GM18498 (cell line): ENCODE measurements at regions not wholly inside any gene's neighbourhood (a gene's known extent, or its start where the extent isn't known, plus 50 kb on each side); places are given as distances from the start of the nearest gene placed in this dataset.
"Not testable (repeated sequence)": the region's sequence is repeated elsewhere in the genome, so short reads cannot be mapped to it uniquely, and the experiment has no call there.

Source experiments
- ATAC-seq: cut with Tn5 transposase; IDR thresholded peaks from one replicate; pipeline ENCODE4 v1.9.1; 2021; ENCODE audit warnings: mild to moderate bottlenecking, moderate library complexity; ENCODE audit not compliant: unreplicated experiment

DNA sequence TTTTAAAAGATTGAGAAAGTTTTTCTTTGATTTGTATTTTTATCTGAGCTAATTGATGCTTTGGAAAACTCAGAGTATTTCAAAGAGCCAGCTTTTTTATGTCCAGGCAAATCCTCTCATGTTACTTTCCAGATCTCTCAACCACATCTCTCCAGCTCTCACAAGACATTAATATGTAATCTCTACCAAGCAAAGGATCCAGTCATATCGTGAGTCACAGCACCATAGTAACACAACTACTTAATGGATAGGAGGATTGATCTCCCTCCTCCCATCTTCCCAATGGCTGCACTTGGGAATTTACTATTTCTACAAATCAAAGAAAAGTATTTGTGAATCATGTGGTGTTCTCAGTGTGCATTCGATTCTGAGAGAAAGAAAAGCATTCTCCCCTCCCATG, 63.3 kb downstream of the POU4F1 start:
- ATAC-seq = no peak

DNA sequence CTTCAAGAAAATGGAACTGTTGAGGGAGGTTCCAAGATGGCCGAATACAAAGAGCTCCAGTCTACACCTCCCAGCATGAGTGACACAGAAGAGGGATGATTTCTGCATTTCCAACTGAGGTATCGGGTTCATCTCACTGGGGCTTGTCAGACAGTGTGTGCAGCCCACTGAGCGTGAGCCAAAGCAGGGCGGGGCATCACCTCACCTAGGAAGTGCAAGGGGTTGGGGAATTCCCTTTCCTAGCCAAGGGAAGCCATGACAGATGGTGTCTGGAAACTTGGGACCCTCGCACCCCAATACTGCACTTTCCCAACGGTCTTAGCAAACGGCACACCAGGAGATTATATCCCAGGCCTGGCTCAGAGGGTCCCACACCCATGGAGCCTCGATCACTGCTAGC, 77.3 kb downstream of the POU4F1 start:
- not testable (repeated sequence) for ATAC-seq

DNA sequence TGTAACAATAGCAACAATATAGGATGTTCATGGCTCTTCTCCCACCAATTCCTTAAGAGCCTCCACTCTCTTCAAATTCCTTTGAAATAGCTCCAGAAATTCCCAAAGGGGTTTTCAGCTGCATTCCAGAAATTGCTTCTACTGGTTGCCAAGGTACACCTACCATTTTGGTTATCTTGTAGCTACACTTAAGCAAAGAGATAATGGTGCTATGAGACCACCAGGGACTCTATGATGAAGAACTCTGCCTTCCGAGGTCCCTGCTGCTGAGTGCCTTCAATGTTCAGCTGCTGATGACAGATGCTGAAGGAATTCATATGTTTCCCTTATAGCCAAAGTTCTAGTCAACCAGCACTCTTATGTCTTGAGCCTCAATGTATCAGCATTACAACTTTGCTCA, 78.4 kb downstream of the POU4F1 start:
- no peak for ATAC-seq

- ATAC-seq = no peak
These were observed 82.3 kb downstream of the POU4F1 start for GRCh38 chr13:78521091-78521490.

DNA sequence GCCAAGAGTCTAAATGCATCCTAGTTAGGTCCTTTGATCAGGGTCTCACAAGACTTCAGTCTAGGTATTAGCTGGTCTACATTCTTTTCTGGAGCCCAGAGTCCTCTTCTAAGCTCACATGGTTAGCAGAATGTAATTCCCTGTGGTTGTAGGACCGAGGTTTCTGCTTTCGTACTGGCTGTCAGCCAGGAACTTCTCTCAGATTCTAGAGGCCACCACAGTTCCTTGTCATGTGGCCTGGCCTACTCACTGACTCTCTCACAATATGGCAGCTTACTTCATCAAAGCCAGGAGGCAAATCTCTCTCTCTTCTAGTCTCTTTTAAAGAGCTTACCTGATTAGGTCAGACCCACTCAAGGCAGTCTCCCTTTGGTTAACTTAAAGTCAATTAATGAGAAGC, 82.9 kb downstream of the POU4F1 start:
- ATAC-seq = no peak

- not testable (repeated sequence) for ATAC-seq
These were observed 84.9 kb downstream of the POU4F1 start for GRCh38 chr13:78518482-78518881.

- no peak for ATAC-seq
These were observed 103.5 kb downstream of the POU4F1 start for GRCh38 chr13:78499802-78500201.

DNA sequence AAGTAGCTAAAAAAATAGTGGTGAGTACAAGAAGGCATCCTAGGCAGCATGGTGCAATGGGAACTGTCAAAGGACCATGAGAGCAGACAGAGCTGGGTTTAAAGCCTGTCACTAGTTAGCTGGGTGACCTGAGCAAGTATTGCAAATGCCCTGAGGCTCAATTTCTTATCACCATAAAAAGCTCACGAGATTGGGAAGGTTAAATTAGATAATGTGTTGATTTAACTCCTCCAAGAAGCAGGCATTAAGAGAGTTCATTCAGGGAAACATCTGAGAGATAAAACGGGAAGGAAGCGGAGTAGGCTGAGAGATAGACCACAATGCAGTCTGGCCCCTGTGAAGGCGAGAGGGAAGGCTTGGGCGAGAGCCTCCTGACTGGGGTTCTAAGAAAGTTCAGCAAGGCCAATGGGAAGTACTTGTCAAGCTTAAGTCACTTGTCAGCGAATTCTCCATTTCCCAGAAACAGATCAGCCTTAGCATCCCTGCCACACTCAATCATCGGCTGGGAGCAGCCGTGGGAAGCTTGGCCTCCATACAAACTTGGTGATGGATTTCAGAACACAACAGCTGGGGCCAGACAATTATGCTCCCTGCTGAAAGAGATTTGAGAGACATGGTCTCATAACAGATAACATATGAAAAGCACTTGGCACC, 105.5 kb downstream of the POU4F1 start:
- no peak for ATAC-seq

DNA sequence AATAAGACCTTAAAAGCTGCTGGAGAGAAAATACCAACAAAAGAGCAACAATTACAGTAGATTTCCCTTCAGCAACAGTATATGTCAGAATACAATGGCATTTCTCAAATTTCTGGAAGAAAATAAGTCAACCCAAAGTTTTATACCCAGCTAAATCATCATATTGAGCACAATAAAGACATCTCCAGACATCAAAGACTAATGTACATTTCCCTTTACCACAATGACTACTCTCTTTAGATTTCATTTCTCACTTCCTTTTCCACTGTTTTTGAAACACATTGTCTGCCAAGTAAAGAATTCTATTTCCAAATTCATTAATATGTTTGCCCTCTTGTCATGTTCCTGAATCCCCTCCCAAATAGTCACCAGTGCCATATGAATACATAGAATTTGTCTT, 111.4 kb downstream of the POU4F1 start:
- ATAC-seq = no peak

DNA sequence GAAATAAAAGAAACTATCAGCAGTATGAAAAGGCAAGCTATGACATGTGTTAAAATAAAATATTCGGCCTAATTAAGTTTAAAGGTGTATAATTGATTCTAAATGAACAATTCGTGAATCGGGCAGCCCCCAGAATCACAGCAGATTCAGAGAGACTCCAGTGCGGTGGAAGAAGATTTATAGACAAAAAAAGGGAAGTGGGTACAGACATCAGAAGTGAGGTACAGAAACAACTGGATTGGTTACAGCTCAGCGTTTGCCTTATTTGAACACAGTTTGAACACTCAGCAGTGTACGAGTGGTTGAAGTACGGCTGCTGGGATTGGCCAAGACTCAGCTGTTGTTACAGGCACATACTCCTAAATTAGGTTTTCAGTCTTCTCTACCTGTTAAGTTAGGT, 113.1 kb downstream of the POU4F1 start:
- ATAC-seq = not testable (repeated sequence)

- ATAC-seq = no peak
These were observed 115.6 kb downstream of the POU4F1 start for GRCh38 chr13:78487707-78488106.

DNA sequence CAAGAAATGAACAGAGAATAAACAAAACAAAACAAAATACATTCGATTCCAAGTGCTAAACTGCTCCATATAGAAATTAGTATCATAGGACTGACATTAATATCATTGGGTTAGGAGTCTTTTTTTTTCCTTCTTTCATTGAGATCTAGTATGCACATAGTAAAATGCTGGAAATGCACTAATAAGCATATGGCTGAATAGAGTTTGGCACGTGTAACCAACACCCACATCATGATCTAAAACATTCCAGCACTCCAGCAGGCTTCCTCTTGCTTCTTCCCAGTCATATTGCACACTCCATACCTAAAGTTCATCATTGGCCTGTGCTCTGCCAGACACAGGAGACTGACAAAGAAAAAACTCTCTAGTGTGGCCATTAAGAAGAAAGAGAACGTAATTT, 117.5 kb downstream of the POU4F1 start:
- ATAC-seq = no peak

- no peak for ATAC-seq
These were observed 125.2 kb downstream of the POU4F1 start for GRCh38 chr13:78478183-78478582.

- peak; percentile 52 for ATAC-seq
These were observed 126.4 kb downstream of the POU4F1 start for GRCh38 chr13:78476910-78477309.

DNA sequence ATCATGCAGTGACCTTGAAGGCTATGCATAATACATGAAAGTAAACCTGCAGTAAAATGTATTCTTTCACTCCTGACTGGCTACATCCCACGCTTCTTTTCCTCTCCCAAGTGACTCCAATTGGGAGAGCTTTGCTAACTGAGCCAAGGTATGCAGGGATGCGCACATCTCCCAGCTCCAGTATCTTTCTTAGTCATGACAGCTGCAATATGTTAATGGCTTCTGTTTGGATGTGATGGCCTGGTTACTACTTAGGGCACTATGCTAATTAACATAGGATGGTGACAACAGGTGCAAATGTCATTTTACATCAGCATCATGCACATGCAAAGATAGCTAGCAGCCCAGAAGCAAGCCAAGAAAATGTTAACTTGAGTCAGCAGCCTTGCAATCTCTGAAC, 134.7 kb downstream of the POU4F1 start:
- ATAC-seq = no peak

DNA sequence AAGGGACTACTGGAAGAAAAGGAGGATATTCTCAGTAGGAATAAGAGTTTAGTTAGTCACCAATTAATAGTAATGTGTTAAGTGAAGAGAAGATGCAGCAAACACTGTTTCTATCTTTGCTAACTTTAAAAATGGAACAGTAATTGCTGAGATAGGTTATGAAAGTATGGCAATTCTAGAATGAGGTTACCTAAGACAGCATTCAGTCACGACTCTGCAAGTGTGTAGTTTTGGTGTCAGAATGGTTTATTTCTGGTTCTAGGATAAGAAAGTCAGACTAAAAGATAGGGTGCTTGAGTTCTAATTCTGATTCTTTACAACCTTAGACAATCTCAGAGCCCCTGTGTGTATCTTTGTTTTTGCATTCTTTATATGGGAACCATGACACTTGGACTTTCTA, 138.1 kb downstream of the POU4F1 start:
- ATAC-seq = no peak

GRCh38 chr13:78460176-78460575, 143.2 kb downstream of the POU4F1 start:
- ATAC-seq = no peak

DNA sequence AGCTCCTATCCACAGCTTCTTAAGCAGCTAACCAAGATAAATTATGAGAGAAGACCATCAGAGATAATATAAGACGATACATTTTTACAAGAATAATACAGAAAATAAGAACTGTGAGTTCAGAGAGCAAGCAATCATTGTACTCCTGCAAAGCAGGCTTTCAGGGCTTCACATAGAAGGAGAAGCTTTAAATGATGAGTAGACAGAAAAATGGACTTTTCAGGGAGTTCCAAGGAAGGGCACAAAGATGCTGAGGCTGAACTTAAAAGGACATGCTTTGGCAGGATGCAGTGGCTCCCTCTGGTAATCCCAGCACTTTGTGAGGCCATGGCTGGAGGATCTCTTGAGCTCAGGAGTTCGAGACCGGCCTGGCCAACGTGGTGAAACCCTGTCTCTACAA, 159.5 kb downstream of the POU4F1 start:
- no peak for ATAC-seq

DNA sequence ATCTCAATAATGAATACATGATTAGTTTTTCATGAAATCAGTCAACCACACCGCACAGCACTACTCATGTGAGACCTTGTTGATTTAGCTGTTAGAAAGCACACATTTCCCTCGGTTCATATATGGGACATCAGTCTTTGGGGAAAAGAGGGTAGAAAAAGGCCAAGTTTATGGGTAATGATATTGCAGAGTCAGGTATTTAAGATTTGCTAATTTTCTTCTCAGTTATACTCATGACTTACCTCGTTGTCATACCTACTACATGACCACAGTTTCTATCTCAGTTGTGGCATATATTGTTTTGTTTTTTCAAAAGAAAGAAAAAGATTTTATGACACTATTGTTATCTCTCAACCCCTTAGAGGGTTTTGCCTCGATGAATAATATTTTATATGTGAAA, 165.6 kb downstream of the POU4F1 start:
- ATAC-seq = no peak

DNA sequence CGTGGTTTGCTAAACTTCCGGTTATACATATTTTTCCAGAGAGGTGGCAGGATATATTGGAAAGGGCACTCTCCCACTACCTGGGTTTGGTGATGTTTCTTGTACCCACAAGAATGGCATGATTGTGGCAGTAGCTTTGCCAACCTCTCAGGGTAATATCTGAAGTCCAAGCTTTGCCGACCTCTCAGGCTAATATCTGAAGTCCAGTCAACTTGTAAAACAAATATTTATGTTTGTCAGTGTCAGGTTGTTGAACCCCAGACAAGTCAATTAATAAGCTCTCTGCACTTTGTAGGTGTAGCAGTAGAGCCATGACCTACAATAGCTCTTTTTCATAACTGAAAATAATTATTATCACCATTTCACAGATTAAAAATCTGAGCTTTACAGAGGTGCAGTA, 167.0 kb downstream of the POU4F1 start:
- ATAC-seq = no peak

DNA sequence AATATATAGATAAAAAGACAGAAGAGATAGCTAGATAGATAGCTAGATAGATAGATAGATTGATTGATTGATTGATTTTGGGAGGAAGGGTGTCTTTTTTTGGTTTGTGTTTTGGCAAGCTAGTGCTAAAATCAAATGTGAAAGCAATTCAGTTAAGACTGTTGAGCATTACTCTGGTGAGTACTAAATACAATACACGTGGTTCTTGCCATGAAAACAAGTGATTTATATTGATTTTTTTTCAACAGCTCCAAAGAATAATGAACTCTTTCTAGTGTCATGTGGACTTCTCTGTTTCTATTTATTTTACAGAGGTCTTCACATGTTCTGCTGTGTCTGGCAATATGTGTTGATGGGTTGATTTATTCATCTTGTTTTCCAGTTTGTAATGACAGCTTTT, 172.0 kb downstream of the POU4F1 start:
- ATAC-seq = no peak

DNA sequence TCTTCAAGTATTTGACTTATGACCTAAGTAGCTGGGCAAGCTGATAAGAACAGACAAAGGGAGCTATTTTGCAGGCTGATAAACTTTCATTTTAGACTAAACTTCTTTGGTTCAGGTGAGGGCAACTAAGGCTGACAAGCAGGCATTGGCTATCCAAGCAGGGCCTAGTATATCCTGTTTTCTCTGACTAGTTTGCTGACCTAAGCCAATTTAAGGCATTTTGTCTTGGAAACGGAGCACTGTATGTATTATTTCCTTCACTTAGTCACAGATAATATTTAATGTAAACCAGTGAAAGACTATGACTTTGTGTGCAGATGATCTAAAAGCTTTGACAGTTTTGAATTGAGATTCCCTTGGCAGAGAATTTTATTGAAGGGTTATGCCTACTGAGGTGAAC, 172.5 kb downstream of the POU4F1 start:
- ATAC-seq = no peak

- ATAC-seq = no peak
These were observed 173.1 kb downstream of the POU4F1 start for GRCh38 chr13:78430166-78430791.
